HEK293 (cell line): ENCODE measurements at regions not wholly inside any gene's neighbourhood (a gene's known extent, or its start where the extent isn't known, plus 50 kb on each side); places are given as distances from the start of the nearest gene placed in this dataset.

Source experiments
- CTCF ChIA-PET: fragments of 350-600 bp; formaldehyde crosslinking; extraction: SDS; loops from one replicate; lab custom pipeline; 2021; ENCODE audit warnings: antibody characterized with exemption; lab: Yijun Ruan, JAX
- POLR2A ChIA-PET: fragments of 300-600 bp; formaldehyde crosslinking; extraction: SDS; loops from one replicate; lab custom pipeline; 2020; ENCODE audit warnings: antibody characterized with exemption, inconsistent platforms; lab: Yijun Ruan, JAX
- H3K27ac ChIP-seq: fragments of 200-500 bp; sonication (Bioruptor generic); 2 replicates; pipeline ENCODE4 v1.5.1; 2014; ENCODE audit warnings: low read depth, low read length, control low read depth, inconsistent platforms; ENCODE audit errors: extremely low read depth
- H3K36me3 ChIP-seq, 2 experiments: fragments of 200-500 bp in 1 of 2; sonication (Bioruptor generic) in 1 of 2; 1 replicate in 1 of 2; 2 replicates in 1 of 2; pipeline ENCODE4 v1.5.1; 2014 to 2017; ENCODE audit warnings: inconsistent platforms in 2 of 2, low read length in 2 of 2; ENCODE audit not compliant: control insufficient read depth in 2 of 2, insufficient read depth in 1 of 2
- H3K4me1 ChIP-seq: fragments of 200-500 bp; sonication (Bioruptor generic); 2 replicates; pipeline ENCODE4 v1.5.1; 2014; ENCODE audit warnings: mild to moderate bottlenecking, low read length, inconsistent platforms; ENCODE audit not compliant: control insufficient read depth, insufficient read depth
- H3K4me3 ChIP-seq: 2 replicates; pipeline ENCODE4 v1.5.1; 2011; ENCODE audit warnings: low read depth, mild to moderate bottlenecking, control low read depth, low read length, moderate library complexity
- H3K9me3 ChIP-seq: fragments of 200-500 bp; sonication (Bioruptor generic); 2 replicates; pipeline ENCODE4 v1.5.1; 2014; ENCODE audit warnings: low read depth, low read length, inconsistent platforms; ENCODE audit not compliant: control insufficient read depth, insufficient read depth
- CTCF ChIP-seq: fragments of 450-650 bp; formaldehyde crosslinking; IDR thresholded peaks from 2 replicates; pipeline ENCODE4 v1.5.1; 2016; ENCODE audit warnings: missing biosample characterization, missing genetic modification characterization
- OSR2 ChIP-seq: fragments of 450-650 bp; formaldehyde crosslinking; IDR thresholded peaks from 2 replicates; pipeline ENCODE4 v1.5.1; 2016; ENCODE audit warnings: missing biosample characterization, missing genetic modification characterization
- PRDM2 ChIP-seq: fragments of 450-650 bp; formaldehyde crosslinking; IDR thresholded peaks from 2 replicates; pipeline ENCODE4 v1.5.1; 2016; ENCODE audit warnings: missing biosample characterization, missing genetic modification characterization, borderline replicate concordance
- ZBTB11 ChIP-seq: fragments of 450-650 bp; formaldehyde crosslinking; conservative IDR thresholded peaks from 2 replicates; pipeline ENCODE4 v1.5.1; 2016; ENCODE audit warnings: low read depth, missing biosample characterization, missing genetic modification characterization
- ZFP41 ChIP-seq: fragments of 450-650 bp; formaldehyde crosslinking; IDR thresholded peaks from 2 replicates; pipeline ENCODE4 v1.5.1; 2016; ENCODE audit warnings: missing biosample characterization, missing genetic modification characterization, borderline replicate concordance
- ZNF114 ChIP-seq: fragments of 450-650 bp; formaldehyde crosslinking; IDR thresholded peaks from 2 replicates; pipeline ENCODE4 v1.5.0; 2017; ENCODE audit warnings: missing biosample characterization, missing genetic modification characterization
- ZNF157 ChIP-seq: fragments of 450-650 bp; formaldehyde crosslinking; IDR thresholded peaks from 2 replicates; pipeline ENCODE4 v1.5.1; 2016; ENCODE audit warnings: missing biosample characterization, missing genetic modification characterization
- ZNF202 ChIP-seq: fragments of 450-650 bp; formaldehyde crosslinking; IDR thresholded peaks from 2 replicates; pipeline ENCODE4 v1.5.1; 2016; ENCODE audit warnings: missing biosample characterization, missing genetic modification characterization, borderline replicate concordance
- ZNF248 ChIP-seq: fragments of 450-650 bp; formaldehyde crosslinking; IDR thresholded peaks from 2 replicates; pipeline ENCODE4 v1.5.1; 2017; ENCODE audit warnings: missing biosample characterization, missing genetic modification characterization
- ZNF26 ChIP-seq: fragments of 450-650 bp; formaldehyde crosslinking; IDR thresholded peaks from 2 replicates; pipeline ENCODE4 v1.5.1; 2016; ENCODE audit warnings: missing biosample characterization, missing genetic modification characterization
- ZNF391 ChIP-seq: fragments of 450-650 bp; formaldehyde crosslinking; IDR thresholded peaks from 2 replicates; pipeline ENCODE4 v1.5.1; 2016; ENCODE audit warnings: low read depth, missing biosample characterization, missing genetic modification characterization, borderline replicate concordance
- ZNF394 ChIP-seq: fragments of 450-650 bp; formaldehyde crosslinking; IDR thresholded peaks from 2 replicates; pipeline ENCODE4 v1.5.1; 2016; ENCODE audit warnings: missing biosample characterization, missing genetic modification characterization, mild to moderate bottlenecking, moderate library complexity, borderline replicate concordance
- ZNF473 ChIP-seq: fragments of 450-650 bp; formaldehyde crosslinking; IDR thresholded peaks from 2 replicates; pipeline ENCODE4 v1.5.1; 2017; ENCODE audit warnings: missing biosample characterization, missing genetic modification characterization
- ZNF558 ChIP-seq: fragments of 450-650 bp; formaldehyde crosslinking; IDR thresholded peaks from 2 replicates; pipeline ENCODE4 v1.5.1; 2016; ENCODE audit warnings: missing biosample characterization, missing genetic modification characterization
- ZNF561 ChIP-seq: fragments of 450-650 bp; IDR thresholded peaks from 2 replicates; pipeline ENCODE4 v1.5.1; 2018; ENCODE audit warnings: missing biosample characterization, missing genetic modification characterization, borderline replicate concordance
- ZNF645 ChIP-seq: fragments of 450-650 bp; formaldehyde crosslinking; IDR thresholded peaks from 2 replicates; pipeline ENCODE4; 2016; ENCODE audit warnings: missing biosample characterization, missing genetic modification characterization
- ZNF792 ChIP-seq: fragments of 450-650 bp; formaldehyde crosslinking; IDR thresholded peaks from 2 replicates; pipeline ENCODE4 v1.5.1; 2016; ENCODE audit warnings: missing biosample characterization, missing genetic modification characterization
- TF ChIP-seq, protein P1 (sequence below): sonication (generic); formaldehyde crosslinking; IDR thresholded peaks from 2 replicates; pipeline ENCODE4 v1.8.1; 2022; ENCODE audit warnings: mild to moderate bottlenecking, moderate library complexity, missing genetic modification reagents
- TF ChIP-seq, protein P2 (sequence below): fragments of 450-650 bp; formaldehyde crosslinking; IDR thresholded peaks from 2 replicates; pipeline ENCODE4 v1.5.1; 2016; ENCODE audit warnings: missing biosample characterization, missing genetic modification characterization

GRCh38 chr2:67938053-67938452 lies 124.8 kb downstream of the C1D start (continued):
- TF ChIP-seq, protein P1, sequence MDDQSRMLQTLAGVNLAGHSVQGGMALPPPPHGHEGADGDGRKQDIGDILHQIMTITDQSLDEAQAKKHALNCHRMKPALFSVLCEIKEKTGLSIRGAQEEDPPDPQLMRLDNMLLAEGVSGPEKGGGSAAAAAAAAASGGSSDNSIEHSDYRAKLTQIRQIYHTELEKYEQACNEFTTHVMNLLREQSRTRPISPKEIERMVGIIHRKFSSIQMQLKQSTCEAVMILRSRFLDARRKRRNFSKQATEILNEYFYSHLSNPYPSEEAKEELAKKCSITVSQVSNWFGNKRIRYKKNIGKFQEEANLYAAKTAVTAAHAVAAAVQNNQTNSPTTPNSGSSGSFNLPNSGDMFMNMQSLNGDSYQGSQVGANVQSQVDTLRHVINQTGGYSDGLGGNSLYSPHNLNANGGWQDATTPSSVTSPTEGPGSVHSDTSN (CRISPR knock-in tag), result no peak
- TF ChIP-seq ZNF248 (tag by site-specific recombination) (no peak), ZFP41 (tag by site-specific recombination) (no peak), ZNF391 (no peak), ZNF114 (tag by site-specific recombination) (no peak), ZNF792 (tag by site-specific recombination) (no peak), ZNF473 (no peak), ZNF26 (no peak), ZNF157 (tag by site-specific recombination) (no peak), OSR2 (tag by site-specific recombination) (no peak), ZNF645 (tag by site-specific recombination) (no peak)
- TF ChIP-seq, all 188 proteins: peak for 0

DNA sequence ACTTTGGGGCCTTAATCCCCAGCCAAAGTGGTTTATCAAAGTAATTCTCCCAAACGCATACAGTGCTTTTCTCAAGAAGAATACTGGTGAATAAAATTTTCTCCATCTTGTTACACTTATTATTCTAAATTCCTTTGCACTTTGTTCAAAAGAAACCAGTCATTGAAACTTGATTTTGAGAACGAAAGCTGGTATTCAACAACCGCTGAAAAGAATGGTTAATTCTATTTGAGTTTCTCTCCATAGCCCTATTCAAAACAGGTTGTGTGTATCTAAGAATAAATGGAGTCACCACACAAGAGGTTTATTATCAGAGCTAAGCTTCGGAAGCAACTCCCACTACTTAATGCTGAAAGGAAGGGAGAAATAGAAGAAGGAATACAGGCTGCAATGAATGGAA lies 117.7 kb downstream of the C1D start:
- ChIA-PET POLR2A (no interaction called here), CTCF (interaction anchor here (0.6 kb wide), 1 partner anchor 1412 kb away, joined by 5 read pairs; no protein-coding TSS in a partner anchor)
- H3K9me3 ChIP-seq, result no peaks in the 10 kb centered on the region
- TF ChIP-seq, protein P2, sequence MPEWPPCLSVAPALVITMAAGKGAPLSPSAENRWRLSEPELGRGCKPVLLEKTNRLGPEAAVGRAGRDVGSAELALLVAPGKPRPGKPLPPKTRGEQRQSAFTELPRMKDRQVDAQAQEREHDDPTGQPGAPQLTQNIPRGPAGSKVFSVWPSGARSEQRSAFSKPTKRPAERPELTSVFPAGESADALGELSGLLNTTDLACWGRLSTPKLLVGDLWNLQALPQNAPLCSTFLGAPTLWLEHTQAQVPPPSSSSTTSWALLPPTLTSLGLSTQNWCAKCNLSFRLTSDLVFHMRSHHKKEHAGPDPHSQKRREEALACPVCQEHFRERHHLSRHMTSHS (tag by site-specific recombination), result no peak
- no peak for TF ChIP-seq CTCF (tag by site-specific recombination)
- no peak for TF ChIP-seq ZNF202 (tag by site-specific recombination)
- TF ChIP-seq PRDM2, result no peak
- no peak for TF ChIP-seq ZBTB11 (tag by site-specific recombination)
- TF ChIP-seq ZNF394, result no peak
- TF ChIP-seq ZNF26, result no peak
- no peak for TF ChIP-seq ZNF561
- no peak for TF ChIP-seq ZNF558

More for the DNA sequence above, 117.7 kb downstream of the C1D start:
- Histone ChIP-seq H3K4me3 (no peak overlapping the region), H3K4me1 (no peaks in the 10 kb centered on the region), H3K27ac (no peak overlapping the region), H3K36me3 (no peaks in the 10 kb centered on the region)
